ENCODE measurements at regions not wholly inside any gene's neighbourhood (a gene's known extent, or its start where the extent isn't known, plus 50 kb on each side); places are given as distances from the start of the nearest gene placed in this dataset.

DNA sequence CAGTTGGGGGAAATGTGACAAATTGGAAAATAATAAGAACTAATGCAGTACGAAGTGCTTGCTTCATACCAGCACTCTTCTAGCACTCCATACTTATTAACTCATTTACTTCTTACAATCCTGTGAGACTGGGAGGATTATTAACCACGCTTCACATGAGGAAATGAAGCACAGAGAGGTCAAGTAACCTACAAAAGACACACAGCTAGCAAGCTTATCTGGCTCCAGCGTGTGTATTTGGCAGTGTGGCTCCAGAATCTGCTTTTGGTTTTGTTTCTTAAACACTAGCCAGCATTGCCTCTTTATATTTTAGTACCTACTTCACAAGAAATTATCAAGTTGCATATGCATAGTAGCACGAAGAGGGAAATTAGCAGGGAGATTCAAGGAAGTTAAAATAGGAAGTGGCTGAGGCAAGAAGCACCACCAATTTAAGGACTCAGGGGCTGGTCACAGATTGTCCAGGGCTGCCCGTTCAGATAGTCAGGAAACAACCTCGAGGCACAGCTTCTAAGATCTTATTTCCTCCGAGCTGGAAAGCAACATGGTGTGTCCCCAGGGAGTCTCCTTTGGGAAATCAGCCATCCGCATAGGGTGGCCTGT lies 302.7 kb upstream of the PRDM1 start:
- peaks cover 51 to 56% of the 10 kb centered on the region in 2 donors for H3K4me1 ChIP-seq (ENCODE audit: control insufficient read depth in 1 of 2, insufficient read depth in 2 of 2, low read length in 2 of 2)
- peaks cover 0 to 2% of the 10 kb centered on the region in 2 donors for H3K36me3 Mint-ChIP-seq
- no peaks in the 10 kb centered on the region for H4K20me1 ChIP-seq (ENCODE audit: insufficient read depth, low read length)
- H3K9ac ChIP-seq (ENCODE audit: insufficient read depth, low read length, poor library complexity, severe bottlenecking), result no peak overlapping the region
- H3K27me3 Mint-ChIP-seq (ENCODE audit: low read depth in 3 of 3), result peaks cover 0 to 8% (median 2%) of the 10 kb centered on the region in 3 donors
- H3K27ac ChIP-seq (ENCODE audit: low read depth in 1 of 2, low read length in 2 of 2), result peak overlapping the region; percentile 15 to 72
- no peaks in the 10 kb centered on the region for H3K27me3 ChIP-seq (ENCODE audit: control insufficient read depth in 2 of 2, insufficient read depth in 2 of 2, low read length in 2 of 2)
- H3K4me3 ChIP-seq (replicated peaks in 1 of 3; ENCODE audit: low read depth in 2 of 3, low read length in 3 of 3), result peak overlapping the region in 1 of 3 experiments; percentile 55
- H3K36me3 ChIP-seq (replicated peaks in 1 of 2; ENCODE audit: control insufficient read depth in 1 of 2, insufficient read depth in 2 of 2, low read length in 2 of 2), result no peaks in the 10 kb centered on the region
- H3K4me2 ChIP-seq (replicated peaks; ENCODE audit: extremely low read depth, low read length, poor library complexity, severe bottlenecking), result peak overlapping the region; percentile 47
- no peaks in the 10 kb centered on the region for H3K79me2 ChIP-seq (ENCODE audit: insufficient read depth, low read length)
- no peak for TF ChIP-seq CTCF (IDR thresholded peaks at IDR 0.05)
- DNase-seq, result peak; percentile 68 to 72 (median 71)
- intact Hi-C loops (cut with micrococcal nuclease), result loop anchor here in 1 of 2 donors (10.0 kb wide), 1 partner anchor 201 kb away; no protein-coding TSS in a partner anchor
- H2AFZ ChIP-seq (ENCODE audit: insufficient read depth, low read depth, low read length, poor library complexity, severe bottlenecking), result no peak overlapping the region
- peaks cover 0 to under 1% (median 0%) of the 10 kb centered on the region in 7 donors for H3K9me3 Mint-ChIP-seq
- H3K4me3 Mint-ChIP-seq, result peak overlapping the region; percentile 34 to 60
- peak overlapping the region; percentile 31 to 87 (median 75) for H3K27ac Mint-ChIP-seq
- 28% methylated on average over 4 of the region's 8 CpGs for WGBS (ENCODE audit: insufficient coverage)
- H3K9me3 ChIP-seq (replicated peaks in 1 of 2; ENCODE audit: control insufficient read depth in 1 of 2, insufficient read depth in 1 of 2, low read length in 2 of 2), result no peaks in the 10 kb centered on the region
- peaks cover 60% of the 10 kb centered on the region for H3K4me1 Mint-ChIP-seq

DNA sequence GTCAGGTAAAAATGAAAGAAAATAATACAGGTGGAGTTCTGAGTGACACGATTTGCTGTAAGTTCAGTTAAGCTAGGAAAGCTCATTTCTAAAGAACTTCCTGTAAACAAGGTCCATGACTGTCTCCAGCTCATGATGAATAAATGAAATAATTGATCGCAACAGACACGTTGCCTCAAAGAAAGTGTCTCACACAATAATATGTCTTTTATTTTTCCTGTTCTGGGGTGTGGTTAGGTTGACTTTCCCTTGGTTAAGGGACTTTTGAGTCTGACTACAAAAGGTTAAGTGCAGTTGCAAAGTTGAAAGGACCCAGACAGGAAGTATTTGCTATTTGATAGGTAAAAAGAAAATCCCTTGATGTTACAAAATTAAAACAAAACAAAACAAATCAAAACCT lies 304.2 kb upstream of the PRDM1 start:
- Histone ChIP-seq H3K4me3 (replicated peaks in 1 of 3; ENCODE audit: low read depth in 2 of 3, low read length in 3 of 3) (no peak overlapping the region), H3K27me3 (ENCODE audit: control insufficient read depth in 2 of 2, insufficient read depth in 2 of 2, low read length in 2 of 2) (no peaks in the 10 kb centered on the region), H3K36me3 (replicated peaks in 1 of 2; ENCODE audit: control insufficient read depth in 1 of 2, insufficient read depth in 2 of 2, low read length in 2 of 2) (no peaks in the 10 kb centered on the region), H3K27ac (ENCODE audit: low read depth in 1 of 2, low read length in 2 of 2) (no peak overlapping the region), H3K4me1 (ENCODE audit: control insufficient read depth in 1 of 2, insufficient read depth in 2 of 2, low read length in 2 of 2) (peaks cover 51 to 55% of the 10 kb centered on the region in 2 donors), H2AFZ (ENCODE audit: insufficient read depth, low read depth, low read length, poor library complexity, severe bottlenecking) (no peak overlapping the region), H3K4me2 (replicated peaks; ENCODE audit: extremely low read depth, low read length, poor library complexity, severe bottlenecking) (no peak overlapping the region), H3K9me3 (replicated peaks in 1 of 2; ENCODE audit: control insufficient read depth in 1 of 2, insufficient read depth in 1 of 2, low read length in 2 of 2) (no peaks in the 10 kb centered on the region), H4K20me1 (ENCODE audit: insufficient read depth, low read length) (no peaks in the 10 kb centered on the region), H3K9ac (ENCODE audit: insufficient read depth, low read length, poor library complexity, severe bottlenecking) (no peak overlapping the region), H3K79me2 (ENCODE audit: insufficient read depth, low read length) (no peaks in the 10 kb centered on the region)
- H3K9me3 Mint-ChIP-seq, result peaks cover 0 to 3% (median 0%) of the 10 kb centered on the region in 7 donors
- no peak overlapping the region for H3K4me3 Mint-ChIP-seq
- DNase-seq, result no peak
- peak overlapping the region in 1 of 7 donors; percentile 10 for H3K27ac Mint-ChIP-seq
- WGBS (ENCODE audit: insufficient coverage), result no CpG with 5 or more reads among the region's 3 CpGs
- peaks cover 62% of the 10 kb centered on the region for H3K4me1 Mint-ChIP-seq
- peaks cover 0 to 6% (median 2%) of the 10 kb centered on the region in 3 donors for H3K27me3 Mint-ChIP-seq (ENCODE audit: low read depth in 3 of 3)
- H3K36me3 Mint-ChIP-seq, result peaks cover 0 to 2% of the 10 kb centered on the region in 2 donors
- TF ChIP-seq CTCF (IDR thresholded peaks at IDR 0.05), result no peak
- intact Hi-C loops (cut with micrococcal nuclease), result loop anchor here in 1 of 2 donors (10.0 kb wide), 1 partner anchor 203 kb away; no protein-coding TSS in a partner anchor
